Breast epithelium (tissue), 4 donors: ENCODE measurements at regions not wholly inside any gene's neighbourhood (a gene's known extent, or its start where the extent isn't known, plus 50 kb on each side); places are given as distances from the start of the nearest gene placed in this dataset.
"Not testable (repeated sequence)": the region's sequence is repeated elsewhere in the genome, so short reads cannot be mapped to it uniquely, and the experiment has no call there.

ENCODE experiments used
- DNase-seq, 2 donors: peaks; one replicate each; pipeline ENCODE4 v3.0.0-alpha.2; 2019; ENCODE audit warnings: low spot score in 2 of 2
- H3K27ac ChIP-seq, 2 donors: fragments of 200-600 bp; sonication (generic) in 1 of 2; one replicate each; pipeline ENCODE4 v1.5.1; 2016 to 2019; ENCODE audit warnings: mild to moderate bottlenecking in 1 of 2
- H3K27me3 ChIP-seq, 2 donors: fragments of 200-600 bp; sonication (generic) in 1 of 2; one replicate each; pipeline versions ENCODE4 v1.5.1 to v1.6.0; 2017 to 2019; ENCODE audit warnings: control low read depth in 1 of 2, mild to moderate bottlenecking in 1 of 2
- H3K36me3 ChIP-seq: fragments of 200-600 bp; one replicate; pipeline ENCODE4 v1.5.1; 2019
- H3K4me1 ChIP-seq, 2 donors: fragments of 200-600 bp; sonication (generic); one replicate each; pipeline ENCODE4 v1.5.1; 2016 to 2019; ENCODE audit warnings: control low read depth in 1 of 2
- H3K4me3 ChIP-seq, 3 donors: fragments of 200-600 bp; sonication (generic); 1 replicate in 2 of 3; 2 replicates in 1 of 3; pipeline ENCODE4 v1.5.1; 2016 to 2019; ENCODE audit warnings: mild to moderate bottlenecking in 3 of 3, moderate library complexity in 2 of 3
- H3K9me3 ChIP-seq, 2 donors: fragments of 200-600 bp; sonication (generic) in 1 of 2; one replicate each; pipeline ENCODE4 v1.5.1; 2016 to 2019; ENCODE audit warnings: control low read depth in 1 of 2
- POLR2A ChIP-seq: fragments of 450-650 bp; IDR thresholded peaks from one replicate; pipeline ENCODE4 v1.6.1; 2016; ENCODE audit warnings: antibody characterized with exemption, mild to moderate bottlenecking, moderate library complexity
- POLR2AphosphoS5 ChIP-seq, 3 donors: sonication (generic); formaldehyde crosslinking; IDR thresholded peaks; one replicate each; pipeline ENCODE4 v1.6.1; 2017; ENCODE audit warnings: antibody characterized with exemption in 3 of 3
- intact Hi-C: fragments of 100-400 bp; cut with DNase I; formaldehyde crosslinking; loops from one replicate; pipeline ENCODE4 v1.15.1; 2023; ENCODE audit warnings: low total_unique reads
- TF ChIP-seq, protein P1 (sequence below), 3 donors: fragments of 450-650 bp; IDR thresholded peaks; one replicate each; pipeline ENCODE4 v1.5.1; 2016 to 2017; ENCODE audit warnings: antibody characterized with exemption in 3 of 3, mild to moderate bottlenecking in 3 of 3, moderate library complexity in 3 of 3

- no peak overlapping the region for H3K4me3 ChIP-seq
These were observed 106.2 kb upstream of the KLF8 start for GRCh38 chrX:56125946-56126345.

DNA sequence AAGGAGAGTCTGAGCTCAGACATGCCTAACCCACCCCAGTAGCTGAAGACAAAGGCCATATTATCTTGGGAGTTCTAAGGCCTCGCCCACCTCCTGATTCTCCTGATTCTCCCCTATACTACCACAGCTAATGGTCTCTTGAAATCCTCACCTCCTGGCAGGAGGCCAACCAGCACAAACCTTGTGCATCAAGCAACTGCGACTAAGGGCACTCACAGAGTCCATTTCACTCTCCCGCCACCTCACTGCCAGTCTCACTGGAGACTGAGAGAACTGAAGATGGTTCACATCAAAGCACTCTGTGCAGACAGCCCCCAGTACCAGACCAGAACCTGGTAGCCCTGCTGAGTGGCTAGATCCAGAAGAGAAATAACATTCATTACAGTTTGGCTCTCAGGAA lies 102.1 kb upstream of the KLF8 start:
- no peaks in the 10 kb centered on the region for H3K4me1 ChIP-seq
- H3K9me3 ChIP-seq = peaks cover 0 to 15% of the 10 kb centered on the region in 2 donors
- no peak for DNase-seq
- TF ChIP-seq POLR2A (no peak), POLR2AphosphoS5 (IDR thresholded peaks at IDR 0.05) (no peak)
- TF ChIP-seq, protein P1, sequence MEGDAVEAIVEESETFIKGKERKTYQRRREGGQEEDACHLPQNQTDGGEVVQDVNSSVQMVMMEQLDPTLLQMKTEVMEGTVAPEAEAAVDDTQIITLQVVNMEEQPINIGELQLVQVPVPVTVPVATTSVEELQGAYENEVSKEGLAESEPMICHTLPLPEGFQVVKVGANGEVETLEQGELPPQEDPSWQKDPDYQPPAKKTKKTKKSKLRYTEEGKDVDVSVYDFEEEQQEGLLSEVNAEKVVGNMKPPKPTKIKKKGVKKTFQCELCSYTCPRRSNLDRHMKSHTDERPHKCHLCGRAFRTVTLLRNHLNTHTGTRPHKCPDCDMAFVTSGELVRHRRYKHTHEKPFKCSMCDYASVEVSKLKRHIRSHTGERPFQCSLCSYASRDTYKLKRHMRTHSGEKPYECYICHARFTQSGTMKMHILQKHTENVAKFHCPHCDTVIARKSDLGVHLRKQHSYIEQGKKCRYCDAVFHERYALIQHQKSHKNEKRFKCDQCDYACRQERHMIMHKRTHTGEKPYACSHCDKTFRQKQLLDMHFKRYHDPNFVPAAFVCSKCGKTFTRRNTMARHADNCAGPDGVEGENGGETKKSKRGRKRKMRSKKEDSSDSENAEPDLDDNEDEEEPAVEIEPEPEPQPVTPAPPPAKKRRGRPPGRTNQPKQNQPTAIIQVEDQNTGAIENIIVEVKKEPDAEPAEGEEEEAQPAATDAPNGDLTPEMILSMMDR (IDR thresholded peaks at IDR 0.05) = no peak
- intact Hi-C loops = no loop called here
- H3K27me3 ChIP-seq = peaks cover 0 to 14% of the 10 kb centered on the region in 2 donors
- H3K27ac ChIP-seq = no peak overlapping the region
- H3K4me3 ChIP-seq = no peak overlapping the region
- H3K36me3 ChIP-seq = no peaks in the 10 kb centered on the region

More at GRCh38 chrX:56125946-56126345, 106.2 kb upstream of the KLF8 start:
- Histone ChIP-seq H3K27me3 (peaks cover 0 to 14% of the 10 kb centered on the region in 2 donors), H3K27ac (no peak overlapping the region), H3K36me3 (no peaks in the 10 kb centered on the region), H3K9me3 (no peaks in the 10 kb centered on the region), H3K4me1 (no peaks in the 10 kb centered on the region)
- no peak for DNase-seq
- intact Hi-C loops = no loop called here
- TF ChIP-seq POLR2AphosphoS5 (IDR thresholded peaks at IDR 0.05) = no peak
- TF ChIP-seq POLR2A = no peak
- TF ChIP-seq, protein P1 (IDR thresholded peaks at IDR 0.05) = no peak

- no peak for DNase-seq
- Histone ChIP-seq H3K9me3 (peaks cover 0 to 15% of the 10 kb centered on the region in 2 donors), H3K27ac (no peak overlapping the region), H3K4me1 (no peaks in the 10 kb centered on the region), H3K36me3 (no peaks in the 10 kb centered on the region), H3K27me3 (peaks cover 0 to 14% of the 10 kb centered on the region in 2 donors), H3K4me3 (no peak overlapping the region)
- intact Hi-C loops = no loop called here
- no peak for TF ChIP-seq POLR2A
- no peak for TF ChIP-seq POLR2AphosphoS5 (IDR thresholded peaks at IDR 0.05)
These were observed 101.7 kb upstream of the KLF8 start for GRCh38 chrX:56130436-56130835.

DNA sequence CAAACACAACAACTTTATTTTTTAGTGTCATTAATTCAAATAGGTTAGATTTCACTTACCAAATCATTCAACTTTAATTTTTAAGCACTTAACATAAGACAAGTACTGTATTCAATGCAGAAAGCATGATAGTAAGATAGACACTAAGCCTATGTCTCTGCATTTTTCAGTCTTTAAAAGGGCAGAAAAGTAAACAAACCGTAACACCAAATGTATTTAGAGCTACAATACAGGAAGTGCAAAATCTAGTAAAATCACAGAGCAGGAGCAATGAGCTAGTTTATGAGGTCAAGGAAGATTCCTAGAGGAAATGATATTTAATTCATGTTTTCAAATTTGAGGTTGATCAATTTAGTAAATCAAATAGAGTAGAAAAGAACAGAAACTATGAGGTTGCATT lies 68.0 kb upstream of the KLF8 start:
- peaks cover 17 to 38% of the 10 kb centered on the region in 2 donors for H3K9me3 ChIP-seq
- H3K27me3 ChIP-seq, H3K36me3 ChIP-seq, H3K4me1 ChIP-seq, H3K27ac ChIP-seq, H3K4me3 ChIP-seq, DNase-seq, intact Hi-C loops: not testable (repeated sequence)
